HG02970 (cell line): ENCODE measurements at regions not wholly inside any gene's neighbourhood (a gene's known extent, or its start where the extent isn't known, plus 50 kb on each side); places are given as distances from the start of the nearest gene placed in this dataset.
"Not testable (repeated sequence)": the region's sequence is repeated elsewhere in the genome, so short reads cannot be mapped to it uniquely, and the experiment has no call there.

Source experiments
- ATAC-seq: cut with Tn5 transposase; IDR thresholded peaks from one replicate; pipeline ENCODE4 v1.9.1; 2021; ENCODE audit warnings: mild to moderate bottlenecking, moderate library complexity, moderate number of reproducible peaks; ENCODE audit not compliant: unreplicated experiment, low FRiP score

GRCh38 chr1:148386617-148387016, 96.5 kb downstream of the PPIAL4G start:
- no peak for ATAC-seq

DNA sequence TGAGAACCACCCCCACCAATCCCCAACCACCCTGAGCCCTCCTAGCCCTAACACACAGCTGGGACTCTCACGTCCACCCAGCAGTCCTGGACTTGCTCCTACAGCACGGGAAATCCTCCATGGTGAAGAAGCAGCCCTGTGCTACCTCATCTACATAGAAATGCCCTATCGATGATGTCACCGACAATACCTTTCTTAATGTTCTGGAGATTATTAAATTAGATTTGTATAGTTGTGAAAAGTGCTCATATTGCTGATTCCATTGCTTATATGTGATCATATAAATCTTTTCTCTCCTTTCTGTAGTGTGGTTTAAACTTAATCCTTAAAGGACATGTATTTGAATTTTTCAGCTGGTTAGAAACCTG, 97.1 kb downstream of the PPIAL4G start:
- not testable (repeated sequence) for ATAC-seq

DNA sequence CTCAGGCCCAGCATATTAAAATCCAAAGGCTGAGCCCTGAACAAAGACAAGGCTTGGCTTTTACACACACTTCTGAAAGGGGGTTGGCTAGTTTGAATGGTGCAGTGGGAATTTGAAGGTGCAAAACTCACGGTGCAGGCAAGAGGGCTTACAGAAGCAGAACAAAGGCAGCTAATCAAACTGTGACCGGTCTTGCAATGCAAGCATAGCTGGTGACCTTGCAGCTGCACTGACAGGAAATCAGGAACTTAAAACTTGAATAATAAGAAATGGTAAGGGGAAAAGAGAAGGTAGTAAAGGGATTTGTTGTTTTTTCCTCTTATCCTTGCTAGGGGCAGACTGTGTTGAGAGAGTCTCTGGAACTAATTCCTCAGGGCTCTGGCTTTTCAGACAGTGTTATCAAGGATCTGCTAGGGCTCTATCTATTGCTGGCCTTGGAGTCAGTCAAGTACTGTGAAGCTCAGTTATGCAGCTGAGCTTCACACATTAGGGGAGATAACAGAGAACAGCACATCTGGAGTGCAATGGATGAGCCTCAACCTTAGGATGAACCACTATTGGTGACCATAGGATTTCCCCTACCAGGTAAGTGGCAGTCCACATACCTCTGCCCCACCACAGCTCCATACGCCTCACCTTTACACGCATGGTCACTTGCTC, 97.6 kb downstream of the PPIAL4G start:
- ATAC-seq: no peak

DNA sequence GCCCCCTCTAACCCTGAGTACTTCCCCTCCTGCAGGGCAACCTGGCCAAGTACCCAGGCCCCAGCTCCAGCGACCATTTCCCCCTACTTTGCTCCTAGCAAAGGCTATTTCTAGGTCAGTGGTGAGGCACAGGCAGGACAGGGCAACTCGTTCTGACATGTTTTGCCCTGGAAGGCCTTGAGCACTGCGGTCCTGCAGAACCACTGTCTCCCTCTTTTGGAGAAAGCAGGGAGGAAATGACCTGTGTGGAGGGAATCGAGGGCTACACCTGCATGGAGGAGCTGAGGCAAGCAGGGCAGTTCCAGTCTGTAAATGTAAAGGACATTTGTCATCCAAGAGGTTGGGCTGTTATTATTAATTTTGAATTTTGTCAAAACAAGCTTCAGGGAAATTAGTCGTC, 99.1 kb downstream of the PPIAL4G start:
- no peak for ATAC-seq

GRCh38 chr1:148379697-148380096, 103.4 kb downstream of the PPIAL4G start:
- no peak for ATAC-seq

GRCh38 chr1:148379170-148379500, 104.0 kb downstream of the PPIAL4G start:
- no peak for ATAC-seq

DNA sequence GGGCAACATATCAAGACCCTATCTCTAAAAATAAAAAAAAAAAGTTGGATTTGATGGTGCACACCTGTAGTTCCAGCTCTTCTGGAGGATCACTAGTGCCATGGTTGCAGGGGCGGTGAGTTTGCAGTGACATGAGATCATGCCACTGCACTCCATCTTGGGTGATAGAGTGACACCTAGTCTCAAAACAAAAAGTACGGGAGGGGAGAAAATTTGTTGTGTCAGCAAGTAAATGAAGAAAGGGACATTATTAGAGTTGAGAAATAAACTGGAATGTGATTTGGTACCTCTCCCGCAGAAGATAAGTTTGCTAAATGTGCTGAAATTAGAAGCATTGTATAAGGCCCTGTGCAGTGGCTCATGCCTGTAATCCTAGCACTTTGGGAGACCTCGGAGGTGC, 105.1 kb downstream of the PPIAL4G start:
- ATAC-seq: not testable (repeated sequence)

DNA sequence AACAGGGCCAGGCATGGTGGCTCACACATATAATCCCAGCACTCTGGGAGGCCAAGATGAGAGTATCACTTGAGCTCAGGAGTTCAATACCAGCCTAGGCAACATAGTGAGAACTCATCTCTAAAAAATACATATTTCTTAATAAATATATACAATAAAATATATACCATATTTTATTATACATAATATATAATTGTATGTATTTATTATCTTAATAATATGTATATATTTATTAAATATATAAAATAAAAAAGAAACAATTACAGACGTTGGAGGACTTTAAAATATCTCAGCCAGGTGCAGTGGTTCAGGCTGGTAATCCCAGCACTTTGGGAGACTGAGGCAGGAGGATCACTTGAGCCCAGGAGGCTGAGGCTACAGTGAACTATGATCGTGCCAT, 106.1 kb downstream of the PPIAL4G start:
- ATAC-seq: not testable (repeated sequence)

GRCh38 chr1:148374101-148374500, 109.0 kb downstream of the PPIAL4G start:
- no peak for ATAC-seq

- no peak for ATAC-seq
Measured at GRCh38 chr1:148373192-148373925, 109.7 kb downstream of the PPIAL4G start.

DNA sequence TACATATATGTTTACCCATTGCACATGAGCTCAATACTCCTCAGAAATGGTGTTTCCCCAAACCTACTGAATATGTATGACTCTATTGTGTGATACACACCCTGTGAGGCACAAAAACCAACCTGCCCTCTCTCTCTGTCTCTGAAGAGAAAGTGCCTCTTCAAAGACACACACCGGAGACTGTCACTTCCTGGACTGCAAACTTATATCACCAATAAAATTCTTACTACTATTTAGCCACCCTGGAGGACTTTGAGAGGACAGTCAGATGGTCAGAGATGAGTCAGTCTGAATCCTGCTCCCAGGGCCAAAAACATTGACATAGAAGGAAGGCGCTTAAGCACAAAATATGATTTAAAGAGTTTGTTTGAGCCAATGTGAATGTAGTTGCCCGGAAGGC, 110.4 kb downstream of the PPIAL4G start:
- no peak for ATAC-seq

GRCh38 chr1:148372051-148372726, 110.9 kb downstream of the PPIAL4G start:
- ATAC-seq: not testable (repeated sequence)

DNA sequence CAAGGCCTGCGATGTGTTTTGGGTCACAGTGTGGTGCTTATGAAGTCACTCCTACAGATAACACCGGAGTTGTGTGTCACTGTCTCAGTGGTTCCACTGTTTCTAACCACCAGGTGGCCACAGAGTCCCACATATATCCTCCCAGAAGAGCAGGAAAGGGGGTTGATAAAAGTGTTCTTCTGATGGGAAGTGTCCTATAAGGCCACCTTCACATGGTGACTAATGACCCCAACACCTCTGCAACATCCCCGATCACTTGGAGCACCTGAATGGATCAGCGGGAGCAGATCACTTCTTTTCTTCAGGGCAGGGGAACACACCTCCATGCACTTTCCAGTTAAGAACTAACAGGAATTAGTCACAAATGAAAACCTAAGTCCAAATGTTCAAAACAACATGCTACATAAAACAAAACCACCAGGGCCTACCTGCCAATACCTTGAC, 111.5 kb downstream of the PPIAL4G start:
- ATAC-seq: not testable (repeated sequence)

DNA sequence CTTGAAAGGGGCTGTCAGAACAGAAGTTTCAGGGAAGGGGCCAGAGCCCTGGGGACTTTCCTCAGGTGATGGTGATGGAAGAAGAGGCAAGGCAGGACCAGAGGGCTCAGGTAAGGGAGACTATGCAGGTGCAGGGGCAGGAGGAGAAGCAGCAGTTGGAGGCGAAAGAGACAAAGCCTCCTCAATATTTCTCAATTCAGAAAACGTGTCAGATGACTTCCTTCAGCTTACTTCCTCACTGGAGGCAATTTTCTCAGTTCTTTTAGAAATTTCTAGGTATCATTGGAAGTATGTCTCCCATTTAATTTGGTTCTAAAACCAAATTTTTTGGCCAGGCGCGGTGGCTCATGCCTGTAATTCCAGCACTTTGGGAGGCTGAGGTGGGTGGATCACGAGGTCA, 112.4 kb downstream of the PPIAL4G start:
- not testable (repeated sequence) for ATAC-seq

- ATAC-seq: no peak
Measured at GRCh38 chr1:148367596-148367995, 115.5 kb downstream of the PPIAL4G start.

DNA sequence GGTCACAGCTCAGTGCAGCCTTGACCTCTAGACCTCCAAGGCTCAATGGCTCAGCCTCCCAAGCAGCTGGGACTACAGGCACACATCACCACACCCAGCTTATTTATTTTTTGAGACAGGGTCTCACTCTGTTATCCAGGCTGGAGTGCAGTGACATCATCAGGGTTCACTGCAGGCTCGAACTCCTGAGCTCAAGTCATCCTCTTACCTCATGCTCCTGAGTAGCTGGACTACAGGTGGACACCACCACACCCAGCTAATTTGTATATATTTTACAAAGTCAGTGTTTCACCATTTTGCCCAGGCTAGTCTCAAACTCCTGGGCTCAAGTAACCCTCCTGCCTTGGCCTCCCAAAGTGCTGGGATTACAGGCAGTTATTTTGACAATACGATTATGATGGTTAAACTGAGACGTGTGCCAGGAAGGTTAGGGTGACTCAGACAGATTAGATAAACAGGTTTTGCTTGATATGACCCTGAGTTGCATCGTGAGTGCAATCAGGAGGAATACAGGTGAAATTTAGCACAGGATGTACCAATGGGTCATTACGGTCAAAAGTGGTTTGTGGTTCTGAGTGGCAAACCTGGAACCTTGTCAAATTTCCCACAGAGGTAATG, 116.9 kb downstream of the PPIAL4G start:
- ATAC-seq: not testable (repeated sequence)

DNA sequence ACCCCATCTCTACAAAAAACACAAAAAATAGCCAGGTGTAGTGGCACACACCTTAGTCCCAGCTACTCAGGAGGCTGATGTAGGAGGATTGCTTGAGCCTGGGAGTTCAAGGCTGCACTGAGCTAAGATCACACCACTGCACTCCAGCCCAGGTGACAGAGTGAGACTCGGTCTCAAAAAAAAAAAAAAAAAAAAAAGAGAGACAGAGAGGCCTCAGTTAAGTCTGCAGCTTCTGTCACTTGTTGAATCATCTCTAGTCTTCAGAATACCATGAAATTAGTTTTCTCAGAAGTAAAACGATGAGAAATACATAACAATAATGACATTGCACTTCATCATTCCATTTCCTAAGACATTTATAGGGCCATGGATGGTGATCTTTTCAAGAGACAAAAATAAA, 118.0 kb downstream of the PPIAL4G start:
- ATAC-seq: not testable (repeated sequence)

DNA sequence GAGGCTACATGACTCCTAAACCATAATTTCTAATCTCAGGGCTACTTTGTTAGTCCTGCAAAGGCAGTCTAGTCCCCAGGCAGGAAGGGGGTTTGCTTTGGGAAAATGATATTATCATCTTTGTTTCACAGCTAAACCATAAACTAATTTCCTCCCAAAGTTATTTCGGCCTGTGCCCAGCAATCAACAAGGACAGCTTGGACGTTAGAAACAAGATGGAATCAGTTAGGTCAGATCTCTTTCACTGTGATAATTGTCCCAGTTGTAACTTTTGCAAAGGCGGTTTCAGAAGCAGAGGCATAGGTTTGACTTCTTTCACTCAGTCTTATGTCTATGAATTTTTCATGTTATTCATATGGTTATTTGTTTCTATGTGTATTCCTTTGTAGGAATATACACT, 119.1 kb downstream of the PPIAL4G start:
- ATAC-seq: not testable (repeated sequence)

DNA sequence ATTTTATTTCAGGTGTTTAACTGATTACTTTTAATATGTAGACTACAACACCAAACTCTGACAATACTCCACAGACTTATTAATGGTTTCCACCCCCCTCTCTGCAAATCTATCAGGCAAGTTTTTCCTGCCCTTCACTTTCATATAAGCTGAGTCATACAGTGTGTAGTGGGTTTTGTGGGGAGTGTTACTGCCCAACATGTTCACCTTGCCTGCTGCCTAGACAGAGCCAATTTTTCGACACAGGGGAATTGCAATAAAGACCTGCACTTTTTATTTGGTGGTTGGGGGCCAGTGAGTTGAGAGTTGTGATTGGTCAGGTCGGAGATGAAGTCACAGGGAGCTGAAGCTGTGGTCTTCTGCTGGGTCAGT, 119.7 kb downstream of the PPIAL4G start:
- no peak for ATAC-seq

GRCh38 chr1:148362626-148363438, 120.3 kb downstream of the PPIAL4G start:
- ATAC-seq: no peak
